HG03045 (cell line): ENCODE measurements at regions not wholly inside any gene's neighbourhood (a gene's known extent, or its start where the extent isn't known, plus 50 kb on each side); places are given as distances from the start of the nearest gene placed in this dataset.

Source experiments
- ATAC-seq: cut with Tn5 transposase; IDR thresholded peaks from one replicate; pipeline ENCODE4 v1.9.1; 2021; ENCODE audit warnings: mild to moderate bottlenecking, moderate library complexity; ENCODE audit not compliant: unreplicated experiment

- no peak for ATAC-seq
Observed at GRCh38 chr11:93248602-93249001, 50.8 kb upstream of the SLC36A4 start.

- ATAC-seq, result no peak
Observed at GRCh38 chr11:93249459-93250220, 51.8 kb upstream of the SLC36A4 start.

- no peak for ATAC-seq
Observed at GRCh38 chr11:93250326-93250725, 52.5 kb upstream of the SLC36A4 start.

- no peak for ATAC-seq
Observed at GRCh38 chr11:93251922-93252321, 54.1 kb upstream of the SLC36A4 start.

GRCh38 chr11:93253111-93253510 lies 55.3 kb upstream of the SLC36A4 start:
- no peak for ATAC-seq

GRCh38 chr11:93256623-93257022 lies 58.8 kb upstream of the SLC36A4 start:
- no peak for ATAC-seq

GRCh38 chr11:93267383-93267782 lies 63.2 kb upstream of the DEUP1 start:
- ATAC-seq, result no peak

GRCh38 chr11:93268287-93269040 lies 62.1 kb upstream of the DEUP1 start:
- ATAC-seq, result no peak

GRCh38 chr11:93271596-93271995 lies 58.9 kb upstream of the DEUP1 start:
- ATAC-seq, result no peak

- no peak for ATAC-seq
Observed at GRCh38 chr11:93274851-93275250, 55.7 kb upstream of the DEUP1 start.

- no peak for ATAC-seq
Observed at GRCh38 chr11:93278976-93279375, 51.6 kb upstream of the DEUP1 start.

GRCh38 chr11:93279851-93280347 lies 50.6 kb upstream of the DEUP1 start:
- ATAC-seq, result peak; percentile 85
